GM12892 (cell line): ENCODE measurements at regions not wholly inside any gene's neighbourhood (a gene's known extent, or its start where the extent isn't known, plus 50 kb on each side); places are given as distances from the start of the nearest gene placed in this dataset.

Experiments used
- POLR2A ChIP-seq: IDR thresholded peaks from 2 replicates; pipeline ENCODE4 v1.6.1; 2011; ENCODE audit warnings: low read depth, low read length, control low read depth
- POLR2AphosphoS5 ChIP-seq: IDR thresholded peaks from 2 replicates; pipeline ENCODE4 v1.6.1; 2011; ENCODE audit warnings: low read depth, low read length, control low read depth

- no peak for TF ChIP-seq POLR2AphosphoS5
- no peak for TF ChIP-seq POLR2A
Observed at GRCh38 chr4:11596989-11597388, 168.3 kb upstream of the HS3ST1 start.
